SK-N-SH (cell line): ENCODE measurements at regions not wholly inside any gene's neighbourhood (a gene's known extent, or its start where the extent isn't known, plus 50 kb on each side); places are given as distances from the start of the nearest gene placed in this dataset.

ENCODE experiments used
- CTCF ChIA-PET: fragments of 300-600, 350-600 bp; formaldehyde crosslinking; extraction: SDS; loops from one replicate; lab custom pipeline; 2021; lab: Yijun Ruan, JAX
- POLR2A ChIA-PET: fragments of 350-600 bp; sonication (Branson Sonifier 250); formaldehyde crosslinking; extraction: SDS; loops from one replicate; lab custom pipeline; 2020; ENCODE audit warnings: antibody characterized with exemption, inconsistent platforms; lab: Yijun Ruan, JAX
- DNase-seq: peaks from one replicate; pipeline ENCODE4 v3.0.0; 2012
- H2AFZ ChIP-seq: fragments of 200-600 bp; sonication (generic); 2 replicates; pipeline ENCODE4 v1.8.1; 2016; ENCODE audit warnings: antibody characterized with exemption, mild to moderate bottlenecking, low read depth
- H3F3A ChIP-seq: fragments of 200-600 bp; sonication (generic); replicated peaks from 2 replicates; pipeline ENCODE3; 2016; ENCODE audit warnings: antibody characterized with exemption, mild to moderate bottlenecking; ENCODE audit not compliant: insufficient read depth
- H3K27ac ChIP-seq, 2 experiments: fragments of 200-500 bp in 1 of 2; fragments of 200-600 bp in 1 of 2; sonication (Bioruptor generic) in 1 of 2; sonication (generic), shearing (Covaris generic) in 1 of 2; 2 replicates each; pipeline versions ENCODE4 v1.5.1 to v1.6.1; 2014 to 2016; ENCODE audit warnings: low read depth in 2 of 2, inconsistent platforms in 1 of 2, low read length in 1 of 2, mild to moderate bottlenecking in 1 of 2, mixed read lengths in 1 of 2
- H3K27me3 ChIP-seq: fragments of 200-600 bp; sonication (generic), shearing (Covaris generic); 2 replicates; pipeline ENCODE4 v1.6.1; 2016; ENCODE audit warnings: mixed run types; ENCODE audit not compliant: insufficient read depth
- H3K36me3 ChIP-seq, 2 experiments: fragments of 200-500 bp in 1 of 2; fragments of 200-600 bp in 1 of 2; sonication (Bioruptor generic) in 1 of 2; sonication (generic) in 1 of 2; replicated peaks in 1 of 2; 2 replicates each; pipeline versions ENCODE3 to v1.5.1; 2014 to 2016; ENCODE audit warnings: low read length in 1 of 2, mild to moderate bottlenecking in 1 of 2; ENCODE audit not compliant: insufficient read depth in 2 of 2, control insufficient read depth in 1 of 2
- H3K4me1 ChIP-seq, 2 experiments: fragments of 200-500 bp in 1 of 2; fragments of 200-600 bp in 1 of 2; sonication (Bioruptor generic) in 1 of 2; sonication (generic), shearing (Covaris generic) in 1 of 2; 2 replicates each; pipeline versions ENCODE4 v1.5.1 to v1.6.1; 2014 to 2016; ENCODE audit warnings: low read depth in 1 of 2, low read length in 1 of 2, mixed run types in 1 of 2; ENCODE audit not compliant: insufficient read depth in 2 of 2, control insufficient read depth in 1 of 2
- H3K4me2 ChIP-seq: fragments of 200-600 bp; sonication (generic), shearing (Covaris generic); 2 replicates; pipeline ENCODE4 v1.6.1; 2017; ENCODE audit warnings: mixed run types
- H3K4me3 ChIP-seq, 2 experiments: fragments of 200-500 bp in 1 of 2; fragments of 200-600 bp in 1 of 2; sonication (Bioruptor generic) in 1 of 2; sonication (generic), shearing (Covaris generic) in 1 of 2; 2 replicates each; pipeline versions ENCODE4 v1.5.1 to v1.8.1; 2014 to 2016; ENCODE audit warnings: low read depth in 2 of 2, inconsistent platforms in 1 of 2, low read length in 1 of 2, mild to moderate bottlenecking in 1 of 2, mixed read lengths in 1 of 2, moderate library complexity in 1 of 2
- H3K79me2 ChIP-seq: fragments of 200-600 bp; sonication (generic); 2 replicates; pipeline ENCODE4 v1.8.1; 2017; ENCODE audit warnings: mild to moderate bottlenecking; ENCODE audit not compliant: insufficient read depth
- H3K9ac ChIP-seq: fragments of 200-600 bp; sonication (generic); 2 replicates; pipeline ENCODE4 v1.6.1; 2017; ENCODE audit warnings: mixed run types
- H3K9me2 ChIP-seq: fragments of 200-600 bp; sonication (generic); 2 replicates; pipeline ENCODE4 v1.6.1; 2017; ENCODE audit warnings: mixed run types
- H3K9me3 ChIP-seq: fragments of 200-600 bp; sonication (generic); 2 replicates; pipeline ENCODE4 v1.6.1; 2017; ENCODE audit warnings: mixed run types, mild to moderate bottlenecking, moderate library complexity
- H4K20me1 ChIP-seq: fragments of 200-600 bp; sonication (generic); 2 replicates; pipeline ENCODE4 v1.6.1; 2017; ENCODE audit warnings: mild to moderate bottlenecking, mixed run types; ENCODE audit not compliant: insufficient read depth
- EZH2phosphoT487 ChIP-seq: fragments of 200-600 bp; sonication (generic); IDR thresholded peaks from 2 replicates; pipeline ENCODE4 v1.6.1; 2017; ENCODE audit warnings: low read depth, mixed run types, mild to moderate bottlenecking, antibody characterized with exemption, moderate library complexity, borderline replicate concordance
- IRF3 ChIP-seq: fragments of 150-350 bp; IDR thresholded peaks from 2 replicates; pipeline ENCODE4 v1.6.1; 2016; ENCODE audit warnings: mild to moderate bottlenecking, low read depth, low read length
- MXI1 ChIP-seq: IDR thresholded peaks from 2 replicates; pipeline ENCODE4 v1.6.1; 2012; ENCODE audit warnings: mild to moderate bottlenecking, low read depth, low read length, improper control_type of control experiment
- NRF1 ChIP-seq: IDR thresholded peaks from 2 replicates; pipeline ENCODE4 v1.6.1; 2012; ENCODE audit warnings: low read depth, mild to moderate bottlenecking, low read length
- RAD21 ChIP-seq: IDR thresholded peaks from 2 replicates; pipeline ENCODE4 v1.6.1; 2012; ENCODE audit warnings: mild to moderate bottlenecking, low read length
- RCOR1 ChIP-seq: fragments of 150-350 bp; IDR thresholded peaks from 2 replicates; pipeline ENCODE4 v1.6.1; 2017; ENCODE audit warnings: antibody characterized with exemption, low read length
- REST ChIP-seq: IDR thresholded peaks from 2 replicates; pipeline ENCODE4 v1.6.1; 2012; ENCODE audit warnings: mild to moderate bottlenecking, low read depth, low read length, moderate library complexity
- RFX5 ChIP-seq: IDR thresholded peaks from 2 replicates; pipeline ENCODE4 v1.6.1; 2012; ENCODE audit warnings: mild to moderate bottlenecking, improper control_type of control experiment, low read length
- TAF1 ChIP-seq: IDR thresholded peaks from 2 replicates; pipeline ENCODE4 v1.6.1; 2012; ENCODE audit warnings: low read depth, mild to moderate bottlenecking, low read length, moderate library complexity, borderline replicate concordance
- TCF12 ChIP-seq: IDR thresholded peaks from 2 replicates; pipeline ENCODE4 v1.4.0; 2012
- TEAD4 ChIP-seq: IDR thresholded peaks from 2 replicates; pipeline ENCODE4 v1.4.0; 2012; ENCODE audit warnings: mild to moderate bottlenecking, borderline replicate concordance; ENCODE audit not compliant: insufficient read depth
- YY1 ChIP-seq: IDR thresholded peaks from 2 replicates; pipeline ENCODE4 v1.4.0; 2012; ENCODE audit warnings: low read depth, mild to moderate bottlenecking
- WGBS: methylation state at CpG from one replicate; pipeline ENCODE4 v1.1.6; 2017; ENCODE audit warnings: low lambda C conversion rate; 5-methylcytosine and 5-hydroxymethylcytosine counted together
- TF ChIP-seq, protein P1 (sequence below): IDR thresholded peaks from 2 replicates; pipeline ENCODE4; 2012
- TF ChIP-seq, protein P2 (sequence below): fragments of 200-600 bp; sonication (generic); IDR thresholded peaks from 2 replicates; pipeline ENCODE4 v1.6.1; 2017; ENCODE audit warnings: antibody characterized with exemption, mild to moderate bottlenecking, moderate library complexity

GRCh38 chr7:156423876-156424275, 216.7 kb upstream of the RNF32 start (continued):
- TF ChIP-seq REST = no peak
- no peak for TF ChIP-seq TAF1
- TF ChIP-seq IRF3 = no peak

GRCh38 chr7:156420496-156420895, 220.1 kb upstream of the RNF32 start:
- Histone ChIP-seq H3K9ac (no peak overlapping the region), H3K36me3 (no peaks in the 10 kb centered on the region), H4K20me1 (no peaks in the 10 kb centered on the region), H2AFZ (no peak overlapping the region), H3K27ac (no peak overlapping the region), H3K79me2 (no peaks in the 10 kb centered on the region), H3K9me2 (no peaks in the 10 kb centered on the region), H3K27me3 (peaks cover 4% of the 10 kb centered on the region; the same call in 1 of the 2 replicates), H3K4me1 (no peaks in the 10 kb centered on the region), H3F3A (no peaks in the 10 kb centered on the region), H3K4me2 (no peak overlapping the region), H3K9me3 (no peaks in the 10 kb centered on the region), H3K4me3 (no peak overlapping the region)
- TF ChIP-seq YY1 (no peak), NRF1 (no peak), TAF1 (no peak), RFX5 (no peak), RCOR1 (no peak), TEAD4 (no peak), TCF12 (no peak), EZH2phosphoT487 (no peak), RAD21 (no peak), MXI1 (no peak)
- TF ChIP-seq, protein P1, sequence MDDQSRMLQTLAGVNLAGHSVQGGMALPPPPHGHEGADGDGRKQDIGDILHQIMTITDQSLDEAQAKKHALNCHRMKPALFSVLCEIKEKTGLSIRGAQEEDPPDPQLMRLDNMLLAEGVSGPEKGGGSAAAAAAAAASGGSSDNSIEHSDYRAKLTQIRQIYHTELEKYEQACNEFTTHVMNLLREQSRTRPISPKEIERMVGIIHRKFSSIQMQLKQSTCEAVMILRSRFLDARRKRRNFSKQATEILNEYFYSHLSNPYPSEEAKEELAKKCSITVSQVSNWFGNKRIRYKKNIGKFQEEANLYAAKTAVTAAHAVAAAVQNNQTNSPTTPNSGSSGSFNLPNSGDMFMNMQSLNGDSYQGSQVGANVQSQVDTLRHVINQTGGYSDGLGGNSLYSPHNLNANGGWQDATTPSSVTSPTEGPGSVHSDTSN = no peak
- TF ChIP-seq, protein P2, sequence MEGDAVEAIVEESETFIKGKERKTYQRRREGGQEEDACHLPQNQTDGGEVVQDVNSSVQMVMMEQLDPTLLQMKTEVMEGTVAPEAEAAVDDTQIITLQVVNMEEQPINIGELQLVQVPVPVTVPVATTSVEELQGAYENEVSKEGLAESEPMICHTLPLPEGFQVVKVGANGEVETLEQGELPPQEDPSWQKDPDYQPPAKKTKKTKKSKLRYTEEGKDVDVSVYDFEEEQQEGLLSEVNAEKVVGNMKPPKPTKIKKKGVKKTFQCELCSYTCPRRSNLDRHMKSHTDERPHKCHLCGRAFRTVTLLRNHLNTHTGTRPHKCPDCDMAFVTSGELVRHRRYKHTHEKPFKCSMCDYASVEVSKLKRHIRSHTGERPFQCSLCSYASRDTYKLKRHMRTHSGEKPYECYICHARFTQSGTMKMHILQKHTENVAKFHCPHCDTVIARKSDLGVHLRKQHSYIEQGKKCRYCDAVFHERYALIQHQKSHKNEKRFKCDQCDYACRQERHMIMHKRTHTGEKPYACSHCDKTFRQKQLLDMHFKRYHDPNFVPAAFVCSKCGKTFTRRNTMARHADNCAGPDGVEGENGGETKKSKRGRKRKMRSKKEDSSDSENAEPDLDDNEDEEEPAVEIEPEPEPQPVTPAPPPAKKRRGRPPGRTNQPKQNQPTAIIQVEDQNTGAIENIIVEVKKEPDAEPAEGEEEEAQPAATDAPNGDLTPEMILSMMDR = no peak
- WGBS = 0% methylated on average over 1 of the region's 1 CpG
- ChIA-PET POLR2A (no interaction called here), CTCF (no interaction called here)
- no peak for DNase-seq
